HepG2 (cell line): ENCODE measurements at regions not wholly inside any gene's neighbourhood (a gene's known extent, or its start where the extent isn't known, plus 50 kb on each side); places are given as distances from the start of the nearest gene placed in this dataset.

Source experiments
- RFX5 ChIP-seq: IDR thresholded peaks from 2 replicates; pipeline ENCODE4 v1.6.1; 2011; ENCODE audit warnings: low read depth, low read length, improper control_type of control experiment
- ZNF737 ChIP-seq: sonication (generic); formaldehyde crosslinking; IDR thresholded peaks from 2 replicates; pipeline ENCODE4 v1.5.0; 2020; ENCODE audit warnings: missing genetic modification reagents, mild to moderate bottlenecking, borderline replicate concordance

DNA sequence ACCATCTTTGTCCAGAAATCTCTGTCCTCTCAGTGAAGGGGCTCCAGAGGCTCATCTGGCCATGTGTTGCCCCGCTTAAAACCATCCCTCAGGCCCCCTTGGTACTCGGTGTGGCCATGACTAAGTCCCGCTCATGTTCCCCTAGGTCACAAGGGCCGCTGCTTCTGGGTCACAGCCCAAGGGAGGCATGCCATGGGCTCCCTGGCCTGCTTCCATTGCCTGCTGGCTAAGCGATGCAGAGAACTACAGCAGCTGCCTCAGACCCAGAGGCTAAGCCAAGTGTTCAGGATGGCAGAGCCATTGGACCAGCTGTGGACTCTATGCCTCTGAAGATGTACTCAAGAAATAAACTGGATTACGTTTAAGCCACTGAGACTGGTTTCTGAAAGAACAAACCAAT, 95.5 kb downstream of the ZFP64 start:
- no peak for TF ChIP-seq RFX5
- no peak for TF ChIP-seq ZNF737 (CRISPR knock-in tag)
